ENCODE measurements at regions not wholly inside any gene's neighbourhood (a gene's known extent, or its start where the extent isn't known, plus 50 kb on each side); places are given as distances from the start of the nearest gene placed in this dataset.

GRCh38 chr6:21648475-21649050 lies 55.0 kb downstream of the SOX4 start:
- H3K9me3 ChIP-seq (replicated peaks; ENCODE audit: insufficient read depth, low read length) = no peaks in the 10 kb centered on the region
- TF ChIP-seq EZH2 (optimal IDR thresholded peaks at IDR 0.05; ENCODE audit: low read depth, low read length) = no peak
- TF ChIP-seq EZH2phosphoT487 (IDR thresholded peaks at IDR 0.05; ENCODE audit: low read length) = no peak
- TF ChIP-seq, protein P1, sequence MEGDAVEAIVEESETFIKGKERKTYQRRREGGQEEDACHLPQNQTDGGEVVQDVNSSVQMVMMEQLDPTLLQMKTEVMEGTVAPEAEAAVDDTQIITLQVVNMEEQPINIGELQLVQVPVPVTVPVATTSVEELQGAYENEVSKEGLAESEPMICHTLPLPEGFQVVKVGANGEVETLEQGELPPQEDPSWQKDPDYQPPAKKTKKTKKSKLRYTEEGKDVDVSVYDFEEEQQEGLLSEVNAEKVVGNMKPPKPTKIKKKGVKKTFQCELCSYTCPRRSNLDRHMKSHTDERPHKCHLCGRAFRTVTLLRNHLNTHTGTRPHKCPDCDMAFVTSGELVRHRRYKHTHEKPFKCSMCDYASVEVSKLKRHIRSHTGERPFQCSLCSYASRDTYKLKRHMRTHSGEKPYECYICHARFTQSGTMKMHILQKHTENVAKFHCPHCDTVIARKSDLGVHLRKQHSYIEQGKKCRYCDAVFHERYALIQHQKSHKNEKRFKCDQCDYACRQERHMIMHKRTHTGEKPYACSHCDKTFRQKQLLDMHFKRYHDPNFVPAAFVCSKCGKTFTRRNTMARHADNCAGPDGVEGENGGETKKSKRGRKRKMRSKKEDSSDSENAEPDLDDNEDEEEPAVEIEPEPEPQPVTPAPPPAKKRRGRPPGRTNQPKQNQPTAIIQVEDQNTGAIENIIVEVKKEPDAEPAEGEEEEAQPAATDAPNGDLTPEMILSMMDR (IDR thresholded peaks at IDR 0.05; ENCODE audit: low read length) = no peak
- no peaks in the 10 kb centered on the region for H3F3A ChIP-seq (ENCODE audit: insufficient read depth, low read length)
- no peak overlapping the region for H3K4me2 ChIP-seq (ENCODE audit: low read depth, low read length)
- H3K27ac ChIP-seq (ENCODE audit: low read length) = no peak overlapping the region
- no peak overlapping the region for H2AFZ ChIP-seq (ENCODE audit: low read length)
- no peaks in the 10 kb centered on the region for H3K4me1 ChIP-seq (ENCODE audit: low read length)
- DNase-seq = no peak
- H3K36me3 ChIP-seq (replicated peaks; ENCODE audit: insufficient read depth, low read length) = no peaks in the 10 kb centered on the region
- H3K9me2 ChIP-seq (replicated peaks; ENCODE audit: insufficient read depth, low read length) = no peaks in the 10 kb centered on the region
- H3K4me3 ChIP-seq (ENCODE audit: low read length) = no peak overlapping the region
- H3K9ac ChIP-seq (ENCODE audit: low read length) = no peak overlapping the region
- H3K79me2 ChIP-seq (ENCODE audit: low read length) = no peaks in the 10 kb centered on the region
- H3K27me3 ChIP-seq (replicated peaks; ENCODE audit: insufficient read depth, low read length) = no peaks in the 10 kb centered on the region
- no peaks in the 10 kb centered on the region for H4K20me1 ChIP-seq (ENCODE audit: insufficient read depth, low read length)

GRCh38 chr6:21653323-21653722 lies 59.8 kb downstream of the SOX4 start:
- Histone ChIP-seq H3K4me1 (ENCODE audit: low read length) (no peaks in the 10 kb centered on the region), H2AFZ (ENCODE audit: low read length) (no peak overlapping the region), H3K4me2 (ENCODE audit: low read depth, low read length) (no peak overlapping the region), H3K9ac (ENCODE audit: low read length) (no peak overlapping the region), H3K27me3 (replicated peaks; ENCODE audit: insufficient read depth, low read length) (no peaks in the 10 kb centered on the region), H3F3A (ENCODE audit: insufficient read depth, low read length) (no peaks in the 10 kb centered on the region), H3K27ac (ENCODE audit: low read length) (no peak overlapping the region), H3K36me3 (replicated peaks; ENCODE audit: insufficient read depth, low read length) (no peaks in the 10 kb centered on the region), H3K9me2 (replicated peaks; ENCODE audit: insufficient read depth, low read length) (no peaks in the 10 kb centered on the region), H3K4me3 (ENCODE audit: low read length) (no peak overlapping the region), H4K20me1 (ENCODE audit: insufficient read depth, low read length) (no peaks in the 10 kb centered on the region), H3K9me3 (replicated peaks; ENCODE audit: insufficient read depth, low read length) (no peaks in the 10 kb centered on the region), H3K79me2 (ENCODE audit: low read length) (no peaks in the 10 kb centered on the region)
- TF ChIP-seq EZH2 (optimal IDR thresholded peaks at IDR 0.05; ENCODE audit: low read depth, low read length) = no peak
- TF ChIP-seq EZH2phosphoT487 (IDR thresholded peaks at IDR 0.05; ENCODE audit: low read length) = no peak
- TF ChIP-seq, protein P1 (IDR thresholded peaks at IDR 0.05; ENCODE audit: low read length) = no peak
- DNase-seq = no peak

- Histone ChIP-seq H4K20me1 (ENCODE audit: insufficient read depth, low read length) (no peaks in the 10 kb centered on the region), H3K9me3 (replicated peaks; ENCODE audit: insufficient read depth, low read length) (no peaks in the 10 kb centered on the region), H2AFZ (ENCODE audit: low read length) (no peak overlapping the region), H3K9me2 (replicated peaks; ENCODE audit: insufficient read depth, low read length) (no peaks in the 10 kb centered on the region), H3K4me3 (ENCODE audit: low read length) (no peak overlapping the region), H3K4me2 (ENCODE audit: low read depth, low read length) (no peak overlapping the region), H3K4me1 (ENCODE audit: low read length) (no peaks in the 10 kb centered on the region), H3F3A (ENCODE audit: insufficient read depth, low read length) (no peaks in the 10 kb centered on the region), H3K27me3 (replicated peaks; ENCODE audit: insufficient read depth, low read length) (no peaks in the 10 kb centered on the region), H3K9ac (ENCODE audit: low read length) (no peak overlapping the region), H3K27ac (ENCODE audit: low read length) (no peak overlapping the region), H3K36me3 (replicated peaks; ENCODE audit: insufficient read depth, low read length) (no peaks in the 10 kb centered on the region), H3K79me2 (ENCODE audit: low read length) (no peaks in the 10 kb centered on the region)
- no peak for DNase-seq
- TF ChIP-seq EZH2phosphoT487 (IDR thresholded peaks at IDR 0.05; ENCODE audit: low read length) (no peak), EZH2 (optimal IDR thresholded peaks at IDR 0.05; ENCODE audit: low read depth, low read length) (no peak)
- TF ChIP-seq, protein P1 (IDR thresholded peaks at IDR 0.05; ENCODE audit: low read length) = no peak
Measured at GRCh38 chr6:21653905-21654304, 60.4 kb downstream of the SOX4 start.

Data from MM.1S (cell line).